ENCODE measurements at regions not wholly inside any gene's neighbourhood (a gene's known extent, or its start where the extent isn't known, plus 50 kb on each side); places are given as distances from the start of the nearest gene placed in this dataset.

- DNase-seq: no peak
Measured at GRCh38 chr7:32131091-32131490, 60.9 kb upstream of the PDE1C start.

GRCh38 chr7:32126843-32127242, 56.6 kb upstream of the PDE1C start:
- no peak for DNase-seq

All from NCI-H510A (cell line).